ENCODE measurements at regions not wholly inside any gene's neighbourhood (a gene's known extent, or its start where the extent isn't known, plus 50 kb on each side); places are given as distances from the start of the nearest gene placed in this dataset.

GRCh38 chr7:19209166-19209696 is 64.0 kb upstream of the FERD3L start:
- no peak for DNase-seq (ENCODE audit: low spot score)

- no peak for DNase-seq (ENCODE audit: low spot score)
Observed at GRCh38 chr7:19206721-19207120, 61.5 kb upstream of the FERD3L start.

GRCh38 chr7:19203686-19204085 is 58.5 kb upstream of the FERD3L start:
- no peak for DNase-seq (ENCODE audit: low spot score)

GRCh38 chr7:19202599-19202998 is 57.4 kb upstream of the FERD3L start:
- no peak for DNase-seq (ENCODE audit: low spot score)

Data from GM03348 (cell line).